HG02642 (cell line): ENCODE measurements at regions not wholly inside any gene's neighbourhood (a gene's known extent, or its start where the extent isn't known, plus 50 kb on each side); places are given as distances from the start of the nearest gene placed in this dataset.
"Not testable (repeated sequence)": the region's sequence is repeated elsewhere in the genome, so short reads cannot be mapped to it uniquely, and the experiment has no call there.

Source experiments
- ATAC-seq: cut with Tn5 transposase; IDR thresholded peaks from one replicate; pipeline ENCODE4 v1.9.1; 2021; ENCODE audit warnings: mild to moderate bottlenecking; ENCODE audit not compliant: unreplicated experiment, poor library complexity

DNA sequence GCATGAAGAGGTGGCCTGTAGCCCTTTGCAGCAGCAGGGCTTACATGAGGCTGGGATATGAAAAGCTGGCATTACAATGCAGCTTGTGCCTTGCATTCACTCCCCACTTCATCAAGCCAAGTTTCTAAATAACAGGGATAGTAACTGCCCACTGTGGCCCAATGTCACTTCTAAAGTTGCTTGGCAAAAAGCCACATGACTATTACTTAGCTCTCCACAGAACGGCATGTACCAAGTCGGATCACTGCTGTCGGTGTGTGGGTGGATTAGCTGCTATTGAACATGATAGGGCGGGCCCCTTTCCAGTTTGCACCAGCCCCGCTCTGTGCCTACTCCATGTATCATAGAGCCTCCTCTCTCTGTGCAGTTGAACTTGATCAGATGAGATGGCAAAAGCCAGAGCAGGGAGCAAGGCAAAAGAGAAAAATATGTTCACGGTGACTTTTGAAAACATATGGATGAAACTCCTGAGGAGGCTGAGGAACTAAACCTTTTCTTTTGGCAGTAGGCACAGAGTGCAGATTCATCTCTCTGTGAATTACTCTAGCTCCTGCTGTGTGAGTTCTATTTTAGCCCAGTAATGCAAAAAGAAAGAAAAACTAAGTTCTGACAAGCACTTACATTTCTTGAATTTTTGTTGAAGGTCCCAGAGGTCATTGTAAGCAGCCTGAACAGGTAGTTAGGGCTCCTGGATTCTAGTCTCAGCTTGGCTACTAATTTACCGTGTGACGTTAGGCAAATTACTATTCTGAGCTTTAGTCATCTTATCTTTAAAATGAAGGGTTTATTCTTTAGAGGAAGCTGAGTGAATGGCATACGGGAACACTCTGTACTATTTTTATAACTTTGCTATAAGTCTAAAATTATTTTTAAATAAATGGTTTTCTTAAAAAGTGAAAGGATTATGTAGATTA lies 125.6 kb upstream of the NBPF9 start:
- not testable (repeated sequence) for ATAC-seq

- ATAC-seq: not testable (repeated sequence)
Measured at GRCh38 chr1:149229813-149230212, 126.5 kb upstream of the NBPF9 start.

DNA sequence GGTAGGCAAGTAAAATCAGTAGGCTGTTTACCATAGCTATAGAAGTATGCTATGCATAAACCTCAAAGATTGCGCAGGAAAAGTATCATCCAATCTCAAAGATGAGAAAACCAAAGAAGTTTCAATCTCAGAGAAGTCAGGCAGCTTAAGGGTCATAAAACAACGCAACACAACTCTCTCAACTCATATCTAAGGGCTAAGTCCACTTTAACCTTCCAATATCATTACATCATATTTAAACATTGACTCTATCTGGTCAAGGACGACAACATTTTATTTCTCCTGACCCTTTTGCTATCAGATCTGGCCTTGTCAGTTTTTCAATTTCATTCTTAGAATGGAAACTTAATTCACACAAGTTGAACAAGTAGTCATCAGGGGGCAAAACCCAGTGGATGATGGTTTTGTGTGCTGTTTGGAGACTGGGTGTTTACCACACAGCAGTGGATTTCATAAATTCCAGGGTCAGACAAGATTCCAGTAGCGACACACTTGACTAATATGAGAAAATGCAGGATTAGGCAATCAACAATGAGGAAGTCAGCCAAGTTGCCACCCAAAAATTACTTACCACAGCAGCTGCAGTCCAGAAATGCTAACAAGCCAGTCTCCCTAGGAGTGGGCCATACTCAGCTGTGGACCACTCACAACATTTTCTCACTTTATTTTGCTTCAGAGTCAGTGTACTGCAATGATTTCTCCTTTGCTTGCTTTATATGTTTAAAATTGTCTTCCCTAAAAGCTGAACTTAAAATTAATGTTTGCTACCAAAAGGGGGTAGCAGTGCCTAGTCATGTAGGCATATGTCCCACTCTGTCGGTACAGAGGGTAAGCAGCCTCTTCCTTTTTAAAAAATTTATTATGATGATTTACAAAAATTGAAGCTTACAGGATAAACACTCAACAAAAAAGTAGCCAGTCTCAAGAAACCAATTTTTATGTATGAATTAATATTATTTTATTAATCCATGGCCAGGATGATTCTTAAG lies 131.9 kb upstream of the NBPF9 start:
- not testable (repeated sequence) for ATAC-seq

DNA sequence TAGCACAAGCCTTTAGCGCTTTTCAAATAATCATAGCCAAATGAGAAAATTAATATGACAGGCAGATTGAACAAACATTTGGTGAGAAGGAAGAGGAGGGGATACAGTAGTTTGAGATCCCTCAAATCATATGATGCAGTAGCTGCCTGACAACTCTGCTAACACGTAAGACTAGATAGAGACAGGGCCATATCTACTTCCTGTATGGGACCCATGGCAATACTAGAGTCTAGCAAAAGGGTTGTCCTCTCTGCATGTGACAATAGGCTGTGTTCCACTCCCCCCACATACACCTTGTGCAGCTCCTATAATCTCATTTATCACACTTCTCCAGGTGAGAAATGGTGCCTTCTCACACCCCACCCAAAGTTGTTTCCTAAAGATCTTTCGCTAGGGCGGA lies 134.2 kb upstream of the NBPF9 start:
- ATAC-seq: not testable (repeated sequence)

- not testable (repeated sequence) for ATAC-seq
Measured at GRCh38 chr1:149239897-149240508, 136.7 kb upstream of the NBPF9 start.

- ATAC-seq: not testable (repeated sequence)
Measured at GRCh38 chr1:149240530-149240929, 137.2 kb upstream of the NBPF9 start.

DNA sequence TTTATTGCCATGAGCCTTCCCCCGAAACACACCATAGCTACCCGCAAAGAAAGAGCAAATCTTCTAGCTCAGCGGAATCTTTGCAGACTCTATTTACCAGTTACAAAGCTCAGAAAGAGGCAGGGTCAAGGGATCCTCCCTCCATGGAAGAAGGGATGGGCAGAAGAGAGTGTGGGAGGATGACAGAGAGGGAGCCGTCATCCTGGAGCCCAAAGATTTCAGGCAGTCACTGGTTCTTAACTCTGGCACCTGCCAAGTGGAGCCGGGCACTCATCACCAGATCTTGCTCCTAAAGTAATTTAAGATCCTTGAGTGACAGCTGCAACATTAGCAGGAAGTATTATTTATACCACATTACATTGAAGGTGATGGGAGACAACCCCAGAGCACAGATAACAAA lies 137.9 kb upstream of the NBPF9 start:
- ATAC-seq: not testable (repeated sequence)

GRCh38 chr1:149243572-149243971 lies 140.2 kb upstream of the NBPF9 start:
- not testable (repeated sequence) for ATAC-seq

DNA sequence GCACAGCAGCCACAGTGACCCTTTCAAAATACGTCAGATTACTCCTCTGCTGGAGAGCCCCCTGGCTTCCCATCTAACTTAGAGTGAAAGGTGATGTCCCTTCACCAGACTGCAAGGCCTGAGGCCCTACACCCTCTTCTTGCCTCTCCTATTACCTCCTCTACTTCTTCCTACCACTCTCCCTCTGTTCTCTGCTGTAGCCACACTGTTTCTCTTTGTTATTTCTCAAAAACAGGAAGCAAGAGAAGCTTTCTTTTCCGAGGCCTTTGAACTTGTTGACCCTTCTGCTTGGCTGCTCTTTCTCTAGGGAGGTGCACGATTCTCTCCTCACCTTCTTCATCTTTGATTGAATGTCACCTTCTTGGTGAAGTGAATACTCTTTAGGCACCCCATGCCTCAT lies 141.3 kb upstream of the NBPF9 start:
- ATAC-seq: not testable (repeated sequence)

GRCh38 chr1:149246212-149246611 lies 142.9 kb upstream of the NBPF9 start:
- ATAC-seq: not testable (repeated sequence)

GRCh38 chr1:149248610-149249009 lies 145.3 kb upstream of the NBPF9 start:
- ATAC-seq: not testable (repeated sequence)

DNA sequence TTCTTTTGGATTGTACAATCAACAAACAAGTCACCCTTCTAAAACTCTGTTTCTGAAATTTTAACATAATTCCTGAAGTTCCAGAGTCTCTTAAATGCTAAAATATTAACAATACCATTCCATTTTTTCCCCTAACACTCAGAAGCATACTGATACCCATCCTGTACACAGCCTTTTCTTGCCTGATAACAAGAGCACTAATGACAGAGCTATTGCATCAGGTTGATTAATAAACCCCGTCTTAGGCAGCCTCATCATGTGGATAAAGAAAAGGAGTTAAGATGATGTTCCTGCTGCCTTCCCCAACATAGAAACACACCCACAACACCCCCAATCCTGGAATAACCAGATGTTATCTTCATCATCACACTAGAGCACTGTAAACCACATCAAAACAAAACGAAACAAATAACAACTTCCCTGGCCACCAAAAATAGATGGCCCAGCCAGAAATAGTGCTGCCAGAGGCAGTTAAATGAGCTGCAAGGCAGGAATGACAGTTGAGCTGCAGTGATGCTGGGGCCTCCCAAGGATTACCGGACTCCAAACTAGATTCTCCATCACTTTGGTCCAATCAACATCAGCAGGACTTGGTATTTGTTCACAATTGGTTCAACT lies 146.6 kb upstream of the NBPF9 start:
- ATAC-seq: not testable (repeated sequence)

- ATAC-seq: not testable (repeated sequence)
Measured at GRCh38 chr1:149254894-149255847, 151.8 kb upstream of the NBPF9 start.

DNA sequence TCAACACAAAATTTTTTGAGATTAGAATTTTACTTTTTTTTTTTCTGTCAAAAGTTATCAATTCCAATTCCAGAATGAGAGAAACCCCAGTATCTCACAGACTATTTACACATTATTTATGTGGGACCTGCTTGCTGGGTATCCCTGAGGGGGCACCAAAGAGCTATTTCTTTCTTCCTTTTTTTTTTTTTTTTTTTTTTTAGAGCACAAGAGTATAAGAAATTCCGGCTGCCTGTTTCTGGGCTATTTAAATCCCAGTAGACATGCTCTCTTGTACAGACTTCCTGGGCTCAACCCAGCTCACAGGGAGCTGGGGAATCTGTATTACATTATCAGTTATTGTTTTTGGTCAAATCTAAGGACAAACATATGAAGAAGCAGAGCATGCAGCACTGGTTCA lies 156.9 kb upstream of the NBPF9 start:
- ATAC-seq: not testable (repeated sequence)

DNA sequence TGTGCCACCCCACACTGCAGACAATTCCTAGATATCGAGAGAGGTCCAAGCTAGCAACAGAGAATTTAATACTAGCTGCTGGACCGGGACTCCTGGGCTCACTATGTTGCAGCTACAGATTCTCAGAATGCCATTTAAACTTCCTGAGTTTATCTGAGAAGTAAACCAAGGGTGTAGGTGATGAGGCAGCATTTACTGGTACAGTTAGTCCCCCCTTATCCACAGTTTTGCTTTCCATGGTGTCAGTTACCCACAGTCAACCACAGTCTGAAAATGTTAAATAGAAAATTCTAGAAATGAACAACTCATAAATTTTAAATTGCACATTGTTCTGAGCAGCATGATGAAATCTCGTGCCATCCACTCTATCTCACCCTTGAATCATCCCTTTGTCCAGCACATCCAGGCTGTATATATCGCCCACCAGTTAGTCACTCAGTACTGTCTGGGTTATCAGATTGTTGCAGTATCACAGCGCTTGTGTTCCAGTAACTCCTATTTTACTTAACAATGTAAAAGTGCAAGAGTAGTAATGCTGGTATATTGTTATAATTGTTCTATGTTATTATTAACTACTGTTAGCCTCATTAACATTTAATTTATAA lies 157.5 kb upstream of the NBPF9 start:
- not testable (repeated sequence) for ATAC-seq

GRCh38 chr1:149267287-149267686 lies 163.9 kb upstream of the NBPF9 start:
- ATAC-seq: not testable (repeated sequence)

- not testable (repeated sequence) for ATAC-seq
Measured at GRCh38 chr1:149269001-149269702, 165.8 kb upstream of the NBPF9 start.

DNA sequence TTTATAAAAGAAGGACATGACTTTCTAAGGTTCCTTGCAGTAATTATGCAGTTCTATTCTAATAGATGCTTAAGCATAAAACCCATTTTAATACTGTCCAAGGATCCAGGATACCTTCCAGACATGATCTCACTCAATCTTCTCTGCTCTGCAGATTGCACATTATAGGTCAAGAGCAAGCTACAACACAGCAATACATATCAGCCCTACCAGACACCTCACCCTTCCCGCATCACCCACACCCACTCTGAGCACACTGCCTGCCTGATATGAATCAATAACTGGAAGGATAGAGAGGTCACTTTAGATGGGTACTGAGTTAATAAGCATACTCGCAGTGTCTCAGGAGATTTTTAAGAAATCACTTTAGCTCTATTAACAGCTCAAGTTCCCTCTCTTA lies 166.5 kb upstream of the NBPF9 start:
- ATAC-seq: not testable (repeated sequence)
